GM19463 (cell line): ENCODE measurements at regions not wholly inside any gene's neighbourhood (a gene's known extent, or its start where the extent isn't known, plus 50 kb on each side); places are given as distances from the start of the nearest gene placed in this dataset.

Experiments
- ATAC-seq: cut with Tn5 transposase; IDR thresholded peaks from one replicate; pipeline ENCODE4 v1.9.1; 2021; ENCODE audit warnings: mild to moderate bottlenecking, moderate library complexity; ENCODE audit not compliant: unreplicated experiment

GRCh38 chr11:43545610-43546009, 134.9 kb upstream of the HSD17B12 start:
- no peak for ATAC-seq

- no peak for ATAC-seq
These were observed 133.7 kb upstream of the HSD17B12 start for GRCh38 chr11:43546561-43547429.

GRCh38 chr11:43547430-43547831, 133.1 kb upstream of the HSD17B12 start:
- ATAC-seq, result no peak

DNA sequence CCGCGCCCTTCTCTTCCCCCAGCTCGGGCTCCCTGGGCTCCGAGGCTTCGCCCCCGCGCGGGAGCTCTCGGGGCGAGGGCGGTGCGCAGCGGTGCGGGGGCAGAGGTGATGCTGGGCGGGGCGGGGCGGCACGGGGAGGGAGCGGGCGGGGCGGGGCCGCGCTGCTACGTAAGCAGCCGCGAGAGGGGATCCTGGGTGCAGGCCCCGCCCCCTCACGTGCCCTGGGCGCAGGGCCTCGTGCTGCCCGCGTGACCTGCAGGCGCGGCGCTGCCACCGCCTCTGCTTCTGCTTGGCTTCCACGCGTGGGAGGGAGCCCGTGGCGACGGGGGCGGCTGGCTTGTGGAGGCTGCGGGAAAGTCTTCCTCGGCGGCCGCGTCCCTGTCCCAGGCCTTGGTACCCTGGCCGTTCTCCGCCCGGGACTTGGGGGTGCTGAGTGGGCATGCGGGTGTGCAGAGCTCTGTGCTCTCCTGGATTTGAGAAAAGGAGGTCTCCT, 132.6 kb upstream of the HSD17B12 start:
- ATAC-seq, result no peak

GRCh38 chr11:43548916-43549315, 131.6 kb upstream of the HSD17B12 start:
- no peak for ATAC-seq

GRCh38 chr11:43549624-43550023, 130.9 kb upstream of the HSD17B12 start:
- ATAC-seq, result no peak

DNA sequence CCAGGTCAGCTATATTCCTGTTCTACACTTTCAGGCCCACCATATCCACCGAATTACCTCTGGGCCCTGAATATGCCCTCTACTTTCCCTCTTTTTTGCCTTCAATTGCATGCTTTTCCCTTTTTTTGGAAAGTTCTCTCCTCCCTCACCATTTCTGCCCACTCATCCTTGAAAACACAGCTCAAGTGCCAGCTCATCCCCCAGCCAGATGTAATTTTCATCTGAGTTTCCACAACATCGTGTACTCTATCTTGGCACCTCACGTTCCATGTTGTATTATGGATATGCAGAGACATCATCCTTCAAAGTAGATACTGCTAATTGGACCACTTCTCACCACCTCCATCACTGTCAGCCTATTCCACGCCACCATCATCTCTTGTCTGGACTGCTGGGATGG, 129.8 kb upstream of the HSD17B12 start:
- ATAC-seq, result no peak

DNA sequence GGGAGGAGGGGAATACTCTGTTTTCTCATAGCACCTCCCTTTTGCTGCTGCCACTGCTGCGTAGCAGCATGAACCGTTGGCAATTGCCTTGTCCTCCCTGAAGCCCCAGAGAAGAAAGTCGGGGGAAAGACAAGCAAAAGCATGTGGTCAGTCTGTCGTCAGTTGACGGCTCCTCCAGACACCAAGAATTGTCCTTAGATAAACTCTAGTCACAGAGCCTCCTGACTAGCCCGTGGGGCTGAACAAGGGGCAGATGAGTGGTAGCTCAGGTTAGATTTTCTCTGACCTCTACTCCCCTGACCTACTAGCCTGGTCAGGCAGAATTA, 126.4 kb upstream of the HSD17B12 start:
- ATAC-seq, result no peak

DNA sequence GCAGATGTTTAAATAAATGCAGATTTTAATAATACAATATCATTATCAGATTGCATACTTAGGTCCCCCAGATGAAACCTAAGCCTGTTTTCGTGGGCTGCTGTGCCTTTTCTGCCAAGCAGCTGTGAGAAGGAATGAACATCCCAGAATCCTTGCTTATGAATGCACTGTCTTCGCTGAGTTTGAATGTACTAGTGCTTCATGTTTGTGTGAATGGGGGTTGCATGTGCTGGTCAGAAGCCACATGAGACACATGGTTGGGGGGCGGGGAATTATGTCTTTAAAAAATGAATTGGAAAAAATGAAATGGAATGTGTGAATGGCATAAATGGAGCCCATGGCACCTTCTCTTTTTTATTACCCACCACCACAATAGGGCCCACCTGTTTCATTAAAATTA, 125.4 kb upstream of the HSD17B12 start:
- no peak for ATAC-seq

- ATAC-seq, result no peak
These were observed 124.5 kb upstream of the HSD17B12 start for GRCh38 chr11:43555816-43556611.

DNA sequence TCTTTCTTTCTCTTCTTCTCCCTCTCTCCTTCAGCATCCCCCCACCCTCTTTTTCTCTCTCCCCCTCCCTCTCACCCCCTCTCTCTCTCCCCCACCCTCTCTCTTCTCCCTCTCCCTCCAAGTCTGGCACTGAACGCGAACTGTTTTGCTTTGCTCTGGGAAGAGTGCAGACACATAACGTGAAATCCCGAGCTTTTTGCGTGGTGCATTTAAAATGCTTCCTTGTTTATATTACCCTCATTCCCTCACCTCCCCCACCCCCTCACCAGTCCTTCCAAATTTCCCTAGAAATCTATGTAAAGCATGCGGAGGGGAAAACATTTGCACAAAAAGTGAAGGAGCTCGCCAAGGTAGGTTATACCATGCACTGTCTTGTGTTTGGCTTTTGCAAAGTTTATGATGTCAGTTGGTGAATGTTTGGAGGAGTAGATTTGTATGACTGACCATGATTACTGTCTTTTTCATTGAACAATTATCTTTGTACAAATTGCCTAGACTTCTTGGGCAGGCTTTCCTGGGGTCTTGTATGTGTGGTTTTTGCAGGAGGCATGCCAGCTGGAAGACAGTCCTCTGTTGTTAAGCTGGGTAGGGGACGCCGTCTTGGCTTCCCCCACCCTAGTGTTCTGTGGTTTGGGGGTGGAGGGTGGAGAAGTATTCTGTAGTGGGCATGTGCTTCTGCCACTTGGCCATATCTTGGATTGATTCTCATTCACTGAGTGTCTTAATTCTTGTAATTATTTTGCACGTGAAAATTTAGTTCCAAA, 123.7 kb upstream of the HSD17B12 start:
- no peak for ATAC-seq

DNA sequence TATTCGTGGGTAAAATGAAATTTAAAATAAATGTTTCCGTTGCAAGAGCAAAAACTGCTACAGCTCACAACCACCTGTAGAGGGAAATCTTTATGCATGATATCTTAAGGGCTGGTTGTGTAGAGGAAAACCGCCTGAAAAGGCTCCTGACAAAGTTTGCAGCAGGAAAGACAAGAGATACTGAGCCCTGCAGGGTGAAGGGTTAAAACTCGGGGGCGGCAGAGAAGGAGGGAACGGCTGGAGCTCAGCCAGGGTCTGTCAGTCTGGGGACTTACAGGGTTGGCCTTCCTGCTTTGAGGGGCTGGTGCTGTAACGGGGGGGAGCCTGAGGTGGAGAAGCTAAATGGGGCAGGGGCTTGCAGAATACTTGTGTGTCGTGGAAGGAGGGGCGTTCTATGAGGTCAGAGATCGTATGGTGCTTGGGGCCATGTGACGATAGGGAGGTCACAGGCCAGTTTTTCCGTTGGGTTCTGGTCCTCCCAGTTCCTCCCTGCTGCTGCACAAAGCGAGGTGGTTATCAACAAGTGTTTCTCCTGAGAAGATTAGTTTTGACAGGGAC, 122.9 kb upstream of the HSD17B12 start:
- ATAC-seq, result no peak

- ATAC-seq, result no peak
These were observed 122.4 kb upstream of the HSD17B12 start for GRCh38 chr11:43558146-43558545.

GRCh38 chr11:43558556-43559127, 121.9 kb upstream of the HSD17B12 start:
- no peak for ATAC-seq

DNA sequence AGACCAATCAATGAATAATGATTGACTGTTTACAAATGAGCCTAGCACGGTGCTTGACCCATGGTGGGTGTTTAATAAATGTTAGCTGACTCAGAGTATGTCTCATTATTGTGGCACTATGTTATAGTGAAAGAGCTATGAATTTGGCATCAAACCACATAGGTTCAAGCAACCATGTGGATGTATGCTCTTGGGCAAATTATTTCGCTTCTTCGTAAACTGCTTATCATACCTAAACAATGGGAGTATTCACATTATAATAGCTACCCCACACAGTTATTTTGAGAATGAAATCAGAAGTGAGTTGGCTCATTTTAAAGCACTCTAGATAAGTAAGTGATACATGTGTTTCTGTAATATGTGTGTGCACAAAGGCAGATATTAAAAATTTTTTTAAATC, 118.7 kb upstream of the HSD17B12 start:
- no peak for ATAC-seq

DNA sequence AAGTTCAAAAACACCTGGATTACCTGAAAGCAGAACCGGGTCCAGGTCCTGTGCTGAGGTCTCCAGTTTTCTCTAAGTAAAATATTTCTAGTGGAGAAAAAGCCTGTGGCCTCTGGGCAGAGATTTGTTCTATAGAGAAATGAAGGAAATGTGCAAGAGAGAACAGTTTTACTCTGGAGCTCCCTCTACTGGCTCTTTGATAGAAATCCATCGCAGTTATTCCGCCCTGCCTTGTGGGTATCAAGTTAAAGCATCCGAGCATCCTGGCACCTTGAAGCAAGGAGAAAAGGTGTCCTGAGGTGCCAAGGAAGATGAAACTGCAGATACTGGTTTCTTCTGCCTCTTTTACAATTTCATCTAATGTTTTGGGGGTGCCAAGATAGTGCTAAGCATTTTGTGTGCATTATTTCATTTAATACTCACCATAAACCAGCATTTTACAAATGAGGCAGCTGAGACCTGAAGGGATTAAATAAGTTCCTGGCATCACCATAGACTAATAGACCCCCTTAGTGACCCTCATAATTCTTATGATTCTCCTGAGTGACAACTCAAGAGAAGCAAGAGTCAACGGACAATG, 113.1 kb upstream of the HSD17B12 start:
- peak; percentile 56 for ATAC-seq

GRCh38 chr11:43573233-43573632, 107.3 kb upstream of the HSD17B12 start:
- ATAC-seq, result no peak

- ATAC-seq, result no peak
These were observed 106.7 kb upstream of the HSD17B12 start for GRCh38 chr11:43573873-43574272.

DNA sequence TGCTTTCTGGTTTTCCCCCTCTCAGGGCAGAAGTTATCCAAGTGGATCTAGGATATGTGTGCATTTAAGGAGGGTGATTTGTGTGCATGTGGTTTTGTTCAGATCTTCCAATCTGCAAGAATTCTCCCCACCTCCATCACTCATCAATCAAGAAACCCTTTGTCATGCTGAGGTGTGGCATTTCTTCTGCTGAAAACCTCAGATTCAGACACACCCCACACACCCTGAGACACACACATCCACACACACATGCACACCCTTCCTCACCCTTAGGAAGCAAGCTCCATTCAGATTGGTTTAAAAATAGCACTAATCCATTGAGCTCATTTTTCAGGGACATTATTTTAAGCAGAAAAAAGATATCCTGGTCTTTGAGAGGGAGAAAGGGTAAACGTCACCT, 106.1 kb upstream of the HSD17B12 start:
- no peak for ATAC-seq
